HG02588 (cell line): ENCODE measurements at regions not wholly inside any gene's neighbourhood (a gene's known extent, or its start where the extent isn't known, plus 50 kb on each side); places are given as distances from the start of the nearest gene placed in this dataset.
"Not testable (repeated sequence)": the region's sequence is repeated elsewhere in the genome, so short reads cannot be mapped to it uniquely, and the experiment has no call there.

ENCODE experiments used
- ATAC-seq: cut with Tn5 transposase; IDR thresholded peaks from one replicate; pipeline ENCODE4 v1.9.1; 2021; ENCODE audit warnings: mild to moderate bottlenecking, moderate library complexity; ENCODE audit not compliant: unreplicated experiment

DNA sequence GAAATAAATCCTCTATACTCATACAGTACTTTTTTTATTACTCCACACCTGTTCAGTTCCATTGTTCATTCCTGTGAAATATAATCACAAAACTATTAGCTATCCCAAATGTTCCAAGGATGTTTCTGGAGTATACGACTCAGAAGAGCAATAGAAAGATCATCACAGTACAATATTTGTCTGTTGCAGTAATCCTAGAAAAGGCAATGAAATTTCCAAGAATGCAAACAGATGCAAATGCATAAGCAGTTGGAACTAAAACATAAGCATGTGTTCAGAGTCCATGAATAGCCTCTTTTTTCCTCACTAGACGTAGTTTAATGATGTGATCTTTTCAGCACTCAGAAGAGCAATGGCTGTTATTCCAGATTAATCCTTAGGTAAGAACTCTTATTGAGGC lies 55.2 kb downstream of the RTL3 start:
- ATAC-seq, result no peak

- ATAC-seq, result no peak
These were observed 63.1 kb downstream of the RTL3 start for GRCh38 chrX:78595901-78596502.

- no peak for ATAC-seq
These were observed 65.4 kb downstream of the RTL3 start for GRCh38 chrX:78593701-78594100.

DNA sequence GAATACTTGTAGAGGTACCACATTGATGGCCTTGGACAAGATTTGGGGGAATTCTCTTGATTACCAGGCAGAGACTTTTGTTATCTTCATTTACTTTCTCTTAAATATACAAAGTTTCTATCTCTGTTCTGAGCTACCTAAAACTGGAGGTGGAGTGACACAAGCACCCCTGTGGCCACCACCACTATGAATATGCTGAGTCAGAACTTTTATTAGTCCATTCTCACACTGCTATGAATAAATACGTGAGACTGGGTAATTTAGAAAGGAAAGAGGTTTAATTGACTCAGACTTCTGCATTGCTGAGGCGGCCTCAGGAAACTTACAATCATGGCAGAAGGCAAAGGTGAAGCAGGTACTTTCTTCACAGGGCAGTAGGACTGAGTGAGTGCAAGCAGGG lies 67.1 kb downstream of the RTL3 start:
- ATAC-seq, result no peak

- no peak for ATAC-seq
These were observed 84.8 kb downstream of the RTL3 start for GRCh38 chrX:78574306-78574705.

DNA sequence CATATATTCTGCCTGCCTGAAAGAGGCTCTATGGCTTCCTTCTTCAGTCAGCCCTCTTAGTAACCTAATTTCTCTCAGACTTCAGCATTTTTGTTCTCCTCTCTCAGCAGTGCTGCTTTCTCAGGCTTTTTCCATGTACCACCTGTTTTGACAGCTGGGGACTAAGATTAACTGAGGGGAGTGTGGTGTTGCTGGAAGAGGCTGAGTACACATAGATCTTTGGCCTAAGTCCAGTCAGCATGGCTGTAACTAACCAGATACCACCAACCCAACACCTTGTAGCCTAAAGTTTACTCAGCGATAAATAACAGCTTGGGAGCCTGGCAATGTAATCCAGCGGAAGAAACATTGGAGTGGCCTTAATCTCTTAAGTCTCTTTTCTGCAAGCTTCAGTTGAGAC lies 85.5 kb downstream of the RTL3 start:
- ATAC-seq, result no peak

GRCh38 chrX:78571849-78572248 lies 87.3 kb downstream of the RTL3 start:
- no peak for ATAC-seq

- ATAC-seq, result no peak
These were observed 103.6 kb downstream of the RTL3 start for GRCh38 chrX:78555401-78555980.

DNA sequence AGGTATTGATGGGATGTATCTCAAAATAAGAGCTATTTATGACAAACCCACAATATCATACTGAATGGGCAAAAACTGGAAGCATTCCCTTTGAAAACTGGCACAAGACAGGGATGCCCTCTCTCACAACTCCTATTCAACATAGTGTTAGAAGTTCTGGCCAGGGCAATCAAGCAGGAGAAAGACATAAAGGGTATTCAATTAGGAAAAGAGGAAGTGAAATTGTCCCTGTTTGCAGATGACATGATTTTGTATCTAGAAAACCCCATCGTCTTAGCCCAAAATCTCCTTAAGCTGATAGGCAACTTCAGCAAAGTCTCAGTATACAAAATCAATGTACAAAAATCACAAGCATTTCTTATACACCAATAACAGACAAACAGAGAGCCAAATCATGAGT lies 106.5 kb downstream of the RTL3 start:
- ATAC-seq, result not testable (repeated sequence)

- ATAC-seq, result no peak
These were observed 111.1 kb downstream of the RTL3 start for GRCh38 chrX:78548012-78548411.

- no peak for ATAC-seq
These were observed 113.9 kb downstream of the RTL3 start for GRCh38 chrX:78545233-78545632.

GRCh38 chrX:78543281-78543680 lies 115.8 kb downstream of the RTL3 start:
- no peak for ATAC-seq

- no peak for ATAC-seq
These were observed 119.0 kb downstream of the RTL3 start for GRCh38 chrX:78540171-78540570.

DNA sequence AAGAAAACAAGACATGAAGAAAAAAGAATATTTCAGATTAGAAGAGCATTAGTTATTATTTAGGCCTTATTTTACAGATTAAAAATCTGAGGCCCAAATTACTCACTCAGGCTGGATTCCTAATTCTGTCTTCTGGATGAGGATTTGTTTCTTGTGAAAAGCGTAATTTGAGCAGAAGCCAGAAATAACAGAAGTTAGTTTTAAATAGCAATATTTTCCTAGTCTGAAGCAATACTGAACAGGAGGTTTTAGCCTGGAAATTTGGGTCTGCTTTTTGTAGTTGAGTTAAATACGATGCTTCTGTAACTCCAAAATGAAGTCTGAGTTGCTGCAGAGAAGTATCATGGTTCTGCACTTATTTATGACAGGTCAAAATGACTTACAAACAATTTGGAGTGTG lies 124.9 kb downstream of the RTL3 start:
- ATAC-seq, result no peak

DNA sequence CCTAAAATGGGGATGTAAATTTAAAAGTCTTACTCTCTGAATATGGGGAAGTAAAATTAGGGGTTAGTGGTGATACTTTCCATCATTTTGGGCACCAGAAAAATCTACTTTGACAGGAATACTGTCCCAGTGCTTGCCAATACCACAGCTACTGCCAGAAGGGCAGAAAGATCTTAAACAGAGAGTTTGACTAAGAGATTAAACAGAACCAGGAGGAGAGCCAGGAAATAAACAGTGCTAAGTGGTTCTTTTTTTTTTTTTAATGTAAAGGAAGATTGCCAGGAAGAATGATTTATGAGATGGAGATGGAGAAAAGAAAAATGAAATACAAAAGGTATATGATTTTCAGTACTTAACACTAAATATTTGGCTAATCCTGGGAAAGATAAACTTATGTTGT lies 126.8 kb downstream of the RTL3 start:
- ATAC-seq, result no peak

DNA sequence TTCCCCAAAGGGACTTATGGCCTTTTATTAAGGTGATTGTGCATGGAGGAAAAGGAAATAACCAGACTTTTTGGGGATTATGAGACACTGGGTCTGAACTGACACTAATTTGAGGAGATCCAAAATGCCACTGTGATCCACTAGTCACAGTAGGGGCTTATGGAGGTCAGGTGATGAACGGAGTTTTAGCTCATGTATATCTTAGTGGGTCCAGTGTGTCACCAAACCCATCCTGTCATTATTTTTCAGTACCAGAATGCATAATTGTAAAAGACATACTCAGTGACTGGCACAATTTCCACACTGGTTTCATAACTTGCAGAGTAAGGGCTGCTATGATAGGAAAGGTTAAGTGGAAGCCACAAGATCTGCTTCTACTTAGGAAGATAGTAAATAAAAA lies 131.3 kb downstream of the RTL3 start:
- ATAC-seq, result no peak

DNA sequence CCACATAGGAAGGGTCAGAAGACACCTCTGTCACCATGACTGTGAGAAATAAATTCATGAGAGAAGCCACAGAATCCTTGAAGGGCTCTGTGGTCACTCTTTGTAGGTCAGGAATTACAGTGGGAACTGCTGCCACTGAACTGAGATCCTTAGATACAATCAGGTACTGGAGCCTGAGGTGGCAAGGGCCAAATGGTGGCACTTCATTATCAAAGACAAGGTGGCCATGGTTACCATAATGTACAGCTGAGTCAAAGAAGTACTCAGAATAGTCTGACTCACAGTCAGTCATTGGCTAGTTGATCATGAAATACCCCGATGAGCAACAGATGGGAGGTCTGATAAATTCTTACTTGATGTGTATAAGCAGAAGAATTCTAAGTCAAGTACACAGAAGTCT lies 131.9 kb downstream of the RTL3 start:
- ATAC-seq, result no peak

- no peak for ATAC-seq
These were observed 136.5 kb downstream of the RTL3 start for GRCh38 chrX:78522601-78523000.

GRCh38 chrX:78517124-78517523 lies 142.0 kb downstream of the RTL3 start:
- peak; percentile 84 for ATAC-seq

GRCh38 chrX:78514852-78515251 lies 144.3 kb downstream of the RTL3 start:
- ATAC-seq, result no peak

DNA sequence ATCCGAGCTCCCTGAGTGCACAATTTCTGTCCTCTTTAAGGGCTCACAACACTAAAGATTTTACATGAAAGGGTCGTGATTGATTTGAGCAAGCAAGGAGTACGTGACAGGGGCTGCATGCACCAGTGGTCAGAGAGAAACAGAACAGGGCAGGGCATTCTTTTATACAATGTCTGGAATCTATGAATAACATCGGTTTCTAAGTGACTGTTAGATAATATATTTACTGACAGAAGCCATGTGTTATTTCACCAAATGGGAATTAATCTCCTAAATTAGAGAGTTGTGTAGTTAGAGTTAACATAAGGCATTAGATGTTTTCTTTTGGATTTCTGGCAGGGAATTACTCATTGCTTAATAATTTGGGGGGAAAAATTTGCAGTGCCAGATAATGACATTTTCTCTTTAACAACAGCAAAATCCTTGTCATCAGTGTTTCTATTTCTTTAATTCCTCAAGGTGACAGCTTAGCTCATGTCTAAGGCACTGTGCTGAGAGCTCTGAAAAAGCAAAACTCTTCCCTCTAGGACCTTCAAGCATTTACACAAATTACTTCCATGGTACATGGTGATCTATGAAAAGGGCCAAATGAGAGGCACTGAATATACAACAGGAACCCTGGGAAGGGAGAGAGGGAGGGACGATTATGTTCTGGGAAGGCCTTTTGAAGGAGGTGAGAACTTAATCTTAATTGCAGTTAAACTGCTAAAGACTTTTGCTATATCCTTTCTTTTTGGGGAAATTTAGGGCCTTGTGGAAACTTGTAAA lies 145.0 kb downstream of the RTL3 start:
- ATAC-seq, result no peak

GRCh38 chrX:78506248-78506647 lies 152.9 kb downstream of the RTL3 start:
- ATAC-seq, result no peak
